ENCODE measurements at regions not wholly inside any gene's neighbourhood (a gene's known extent, or its start where the extent isn't known, plus 50 kb on each side); places are given as distances from the start of the nearest gene placed in this dataset.
A peak's percentile ranks its signal among the peaks of the same experiment; 100 is the strongest.

- Histone ChIP-seq H3K27me3 (no peaks in the 10 kb centered on the region), H3K9me3 (no peaks in the 10 kb centered on the region), H3K27ac (no peak overlapping the region), H3K4me1 (peaks cover 0 to 12% (median 0%) of the 10 kb centered on the region in 4 donors), H3K4me3 (no peak overlapping the region), H3K36me3 (no peaks in the 10 kb centered on the region)
- TF ChIP-seq CTCF (IDR thresholded peaks at IDR 0.05) (no peak), EP300 (IDR thresholded peaks at IDR 0.05) (peak in 1 of 2 donors; percentile 82)
- peak in 1 of 2 donors; percentile 79 for DNase-seq (ENCODE audit: low spot score in 2 of 2)
Measured at GRCh38 chr11:92739041-92739440, 230.4 kb upstream of the MTNR1B start.

GRCh38 chr11:92739491-92739890 lies 230.0 kb upstream of the MTNR1B start:
- Histone ChIP-seq H3K4me1 (peaks cover 0 to 12% (median 0%) of the 10 kb centered on the region in 4 donors), H3K36me3 (no peaks in the 10 kb centered on the region), H3K4me3 (no peak overlapping the region), H3K27me3 (no peaks in the 10 kb centered on the region), H3K27ac (no peak overlapping the region), H3K9me3 (no peaks in the 10 kb centered on the region)
- WGBS, 2 donors, result 43 to 49% methylated on average over 2 of the region's 2 CpGs
- TF ChIP-seq CTCF (IDR thresholded peaks at IDR 0.05), result no peak
- no peak for TF ChIP-seq EP300 (IDR thresholded peaks at IDR 0.05)
- TF ChIP-seq POLR2A (IDR thresholded peaks at IDR 0.05), result no peak
- no peak for DNase-seq (ENCODE audit: low spot score in 2 of 2)

- TF ChIP-seq EP300 (IDR thresholded peaks at IDR 0.05) (no peak), CTCF (IDR thresholded peaks at IDR 0.05) (no peak), POLR2A (IDR thresholded peaks at IDR 0.05) (no peak)
- 64 to 71% methylated on average over 2 of the region's 2 CpGs for whole genome bisulfite sequencing, 2 donors
- Histone ChIP-seq H3K9me3 (no peaks in the 10 kb centered on the region), H3K27ac (no peak overlapping the region), H3K27me3 (no peaks in the 10 kb centered on the region), H3K36me3 (no peaks in the 10 kb centered on the region), H3K4me3 (no peak overlapping the region), H3K4me1 (peaks cover 0 to 12% (median 0%) of the 10 kb centered on the region in 4 donors)
- DNase-seq (ENCODE audit: low spot score in 2 of 2), result no peak
Measured at GRCh38 chr11:92740276-92740675, 229.2 kb upstream of the MTNR1B start.

GRCh38 chr11:92744929-92745585 lies 224.4 kb upstream of the MTNR1B start:
- TF ChIP-seq POLR2A (IDR thresholded peaks at IDR 0.05), result no peak
- TF ChIP-seq EP300 (IDR thresholded peaks at IDR 0.05), result no peak
- no peak for TF ChIP-seq CTCF (IDR thresholded peaks at IDR 0.05)
- no peak for DNase-seq (ENCODE audit: low spot score in 2 of 2)
- peaks cover 0 to 4% (median 0%) of the 10 kb centered on the region in 4 donors for H3K9me3 ChIP-seq
- no peaks in the 10 kb centered on the region for H3K36me3 ChIP-seq
- H3K27ac ChIP-seq, result no peak overlapping the region
- H3K4me1 ChIP-seq, result no peaks in the 10 kb centered on the region
- no peak overlapping the region for H3K4me3 ChIP-seq
- WGBS, 2 donors, result 79 to 83% methylated on average over 4 of the region's 4 CpGs
- H3K27me3 ChIP-seq, result no peaks in the 10 kb centered on the region

GRCh38 chr11:92750794-92751193 lies 218.7 kb upstream of the MTNR1B start:
- DNase-seq (ENCODE audit: low spot score in 2 of 2), result no peak
- Histone ChIP-seq H3K4me1 (no peaks in the 10 kb centered on the region), H3K27ac (no peak overlapping the region), H3K27me3 (no peaks in the 10 kb centered on the region), H3K36me3 (no peaks in the 10 kb centered on the region), H3K4me3 (no peak overlapping the region), H3K9me3 (peaks cover 0 to 4% (median 0%) of the 10 kb centered on the region in 4 donors)
- TF ChIP-seq CTCF (IDR thresholded peaks at IDR 0.05), result no peak
- TF ChIP-seq POLR2A (IDR thresholded peaks at IDR 0.05), result no peak
- no peak for TF ChIP-seq EP300 (IDR thresholded peaks at IDR 0.05)
- WGBS, 2 donors, result 78 to 85% methylated on average over 5 of the region's 5 CpGs
